HCT116 (cell line): ENCODE measurements at regions not wholly inside any gene's neighbourhood (a gene's known extent, or its start where the extent isn't known, plus 50 kb on each side); places are given as distances from the start of the nearest gene placed in this dataset.

Experiments
- ATAC-seq: fragments of 200-7000 bp; cut with Tn5 transposase; 2 replicates; pipeline ENCODE4 v1.9.1; 2020; ENCODE audit warnings: mild to moderate bottlenecking, moderate library complexity
- BruUV-seq: library from RNA; stranded (reverse); fragments of 400-500 nt; replicated peaks from 2 replicates; lab custom pipeline; 2021; lab: Mats Ljungman, UMichigan
- CTCF ChIA-PET: fragments of 300-600 bp; sonication (Branson Sonifier 250); formaldehyde crosslinking; loops from one replicate; lab custom pipeline; 2021; ENCODE audit warnings: antibody characterized with exemption; lab: Charles Lee
- POLR2A ChIA-PET: fragments of 300-600, 350-600 bp; sonication (Branson Sonifier 250); formaldehyde crosslinking; loops from one replicate; lab custom pipeline; 2021; ENCODE audit warnings: antibody characterized with exemption; lab: Charles Lee
- RAD21 ChIA-PET, 2 experiments: fragments of 300-600 bp; sonication (Branson Sonifier 250); formaldehyde crosslinking; loops; one replicate each; lab custom pipeline; 2023; ENCODE audit warnings: low total read pairs in 2 of 2; ENCODE audit not compliant: uncharacterized antibody in 2 of 2, unreplicated experiment in 2 of 2, low non-redundant PET in 1 of 2; lab: Charles Lee
- DNase-seq: peaks from one replicate; pipeline ENCODE4 v3.0.0-alpha.2; 2010; ENCODE audit warnings: low read depth, low spot score
- H2AFZ ChIP-seq: fragments of 200-600 bp; shearing (Covaris generic), sonication (generic); 2 replicates; pipeline ENCODE4 v1.6.1; 2017; ENCODE audit warnings: low read depth, mixed run types, mixed read lengths, antibody characterized with exemption, low read length; ENCODE audit not compliant: poor library complexity, severe bottlenecking
- H3K27ac ChIP-seq: 2 replicates; pipeline ENCODE4 v1.5.1; 2012; ENCODE audit warnings: low read depth, low read length
- H3K27me3 ChIP-seq: fragments of 200-600 bp; sonication (generic); 2 replicates; pipeline ENCODE4 v1.6.1; 2016; ENCODE audit warnings: mixed run types, low read length, mixed read lengths; ENCODE audit not compliant: insufficient read depth
- H3K36me3 ChIP-seq, 2 experiments: fragments of 200-500 bp in 1 of 2; fragments of 200-600 bp in 1 of 2; sonication (Bioruptor generic) in 1 of 2; sonication (generic) in 1 of 2; 2 replicates each; pipeline versions ENCODE4 v1.5.1 to v1.6.1; 2014 to 2016; ENCODE audit warnings: low read length in 2 of 2, inconsistent platforms in 1 of 2, mixed read lengths in 1 of 2, mixed run types in 1 of 2; ENCODE audit not compliant: insufficient read depth in 2 of 2, control insufficient read depth in 1 of 2
- H3K4me1 ChIP-seq, 2 experiments: fragments of 200-600 bp in 1 of 2; sonication (generic) in 1 of 2; 2 replicates each; pipeline versions ENCODE4 v1.5.1 to v1.6.1; 2012 to 2017; ENCODE audit warnings: low read length in 2 of 2, inconsistent platforms in 1 of 2, mild to moderate bottlenecking in 1 of 2, mixed read lengths in 1 of 2, mixed run types in 1 of 2, moderate library complexity in 1 of 2; ENCODE audit not compliant: insufficient read depth in 2 of 2, control insufficient read depth in 1 of 2
- H3K4me2 ChIP-seq: fragments of 200-600 bp; sonication (generic); 2 replicates; pipeline ENCODE4 v1.6.1; 2017; ENCODE audit warnings: mixed run types, low read length, mixed read lengths
- H3K4me3 ChIP-seq, 2 experiments: fragments of 200-600 bp in 1 of 2; sonication (generic) in 1 of 2; replicated peaks in 1 of 2; 2 replicates each; pipeline ENCODE4 v1.5.1; 2011 to 2016; ENCODE audit warnings: low read length in 2 of 2, control low read depth in 1 of 2, low read depth in 1 of 2, mild to moderate bottlenecking in 1 of 2, mixed read lengths in 1 of 2, mixed run types in 1 of 2
- H3K79me2 ChIP-seq: fragments of 200-600 bp; sonication (generic); 2 replicates; pipeline ENCODE4 v1.6.1; 2017; ENCODE audit warnings: mild to moderate bottlenecking, mixed run types, low read length, moderate library complexity, mixed read lengths; ENCODE audit not compliant: insufficient read depth
- H3K9ac ChIP-seq: fragments of 200-600 bp; sonication (generic); 2 replicates; pipeline ENCODE4 v1.6.1; 2016; ENCODE audit warnings: low read length, mixed read lengths
- H3K9me2 ChIP-seq: fragments of 200-600 bp; sonication (generic), shearing (Covaris generic); 2 replicates; pipeline ENCODE4 v1.6.1; 2017; ENCODE audit warnings: mixed run types, mild to moderate bottlenecking, moderate library complexity; ENCODE audit not compliant: insufficient read depth
- H3K9me3 ChIP-seq, 2 experiments: fragments of 200-500 bp in 1 of 2; fragments of 200-600 bp in 1 of 2; sonication (Bioruptor generic) in 1 of 2; sonication (generic) in 1 of 2; 2 replicates each; pipeline ENCODE4 v1.6.1; 2014 to 2017; ENCODE audit warnings: low read length in 2 of 2, mixed read lengths in 2 of 2, inconsistent platforms in 1 of 2, low read depth in 1 of 2, mild to moderate bottlenecking in 1 of 2, mixed run types in 1 of 2, moderate library complexity in 1 of 2; ENCODE audit not compliant: control insufficient read depth in 1 of 2, insufficient read depth in 1 of 2
- H4K20me1 ChIP-seq: fragments of 200-600 bp; sonication (generic), shearing (Covaris generic); 2 replicates; pipeline ENCODE4 v1.6.1; 2017; ENCODE audit warnings: mixed run types, mild to moderate bottlenecking, moderate library complexity; ENCODE audit not compliant: insufficient read depth
- SIN3A ChIP-seq: IDR thresholded peaks from 2 replicates; pipeline ENCODE4 v1.6.1; 2012; ENCODE audit warnings: low read depth
- YY1 ChIP-seq: IDR thresholded peaks from 2 replicates; pipeline ENCODE4 v1.6.1; 2011; ENCODE audit warnings: low read length, low read depth, moderate library complexity, mild to moderate bottlenecking; ENCODE audit not compliant: insufficient replicate concordance; ENCODE audit errors: extremely low read depth
- ZNF274 ChIP-seq: fragments of 200-500 bp; sonication (Bioruptor generic); IDR thresholded peaks from 2 replicates; pipeline ENCODE4 v1.6.1; 2014; ENCODE audit warnings: mild to moderate bottlenecking, low read depth, low read length, inconsistent platforms
- intact Hi-C: fragments of 100-400 bp; cut with micrococcal nuclease; formaldehyde crosslinking; loops from 2 replicates; pipeline ENCODE4 v1.10.0; 2022
- TF ChIP-seq, protein P1 (sequence below): IDR thresholded peaks from 2 replicates; pipeline ENCODE4 v1.6.1; 2011; ENCODE audit warnings: mild to moderate bottlenecking, low read length, moderate library complexity; ENCODE audit not compliant: insufficient replicate concordance; ENCODE audit errors: extremely low read depth
- TF ChIP-seq, protein P2 (sequence below): IDR thresholded peaks from 2 replicates; pipeline ENCODE4 v1.6.1; 2012

DNA sequence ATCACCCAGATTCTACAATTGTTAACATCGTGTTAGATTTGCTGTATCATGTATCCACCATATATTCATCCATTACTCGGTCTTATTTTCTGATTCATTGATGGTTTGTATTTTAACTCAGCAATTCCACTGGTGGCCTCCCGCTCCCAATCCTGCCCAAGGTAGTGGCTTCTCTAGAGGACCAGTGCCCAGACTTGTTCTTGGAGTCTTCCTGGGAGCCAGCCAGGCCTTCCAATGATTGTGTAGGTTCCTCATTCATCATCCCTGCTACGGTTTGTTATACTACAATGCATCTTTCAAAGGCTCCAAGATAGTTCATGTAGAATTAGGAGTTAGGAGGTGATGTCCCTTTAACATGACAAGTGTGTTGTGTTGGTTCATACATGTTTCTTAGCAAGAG, 451.1 kb downstream of the SETD4 start:
- Histone ChIP-seq H3K4me3 (no peak overlapping the region), H3K9me2 (no peaks in the 10 kb centered on the region), H3K9ac (no peak overlapping the region), H3K36me3 (no peaks in the 10 kb centered on the region), H2AFZ (no peak overlapping the region), H3K4me1 (peaks cover 0 to 2% of the 10 kb centered on the region in 2 experiments; a peak in 1 of 4 replicates), H3K4me2 (no peak overlapping the region), H3K27me3 (no peaks in the 10 kb centered on the region), H3K9me3 (no peaks in the 10 kb centered on the region), H3K79me2 (no peaks in the 10 kb centered on the region), H3K27ac (no peak overlapping the region), H4K20me1 (no peaks in the 10 kb centered on the region)
- ChIA-PET POLR2A (no interaction called here), CTCF (no interaction called here), RAD21 (no interaction called here)
- BruUV-seq: no TSS peak
- no peak for TF ChIP-seq YY1
- DNase-seq: no peak
- intact Hi-C loops: no loop called here
- ATAC-seq: no peak

DNA sequence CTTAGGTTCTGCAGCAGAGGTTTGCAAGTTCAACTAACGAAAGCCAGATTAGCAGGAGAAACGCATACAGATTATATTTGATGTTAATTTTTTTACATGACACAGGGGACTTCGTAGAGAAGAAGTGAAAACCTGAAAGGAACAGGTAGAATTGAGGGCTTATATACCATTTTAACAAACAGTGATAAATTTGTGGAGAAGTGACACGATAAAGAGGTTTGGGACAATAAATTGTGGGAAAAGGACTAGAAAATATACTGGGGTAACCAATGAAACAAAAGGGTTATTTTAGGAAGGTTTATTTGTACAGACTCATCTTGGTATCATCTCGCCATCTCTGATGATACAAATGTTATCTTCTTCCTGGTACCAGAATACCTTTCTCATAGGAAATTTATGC, 452.9 kb downstream of the SETD4 start:
- Histone ChIP-seq H3K9me3 (no peaks in the 10 kb centered on the region), H3K4me3 (no peak overlapping the region), H2AFZ (no peak overlapping the region), H4K20me1 (no peaks in the 10 kb centered on the region), H3K4me1 (peaks cover 0 to 2% of the 10 kb centered on the region in 2 experiments; a peak in 1 of 4 replicates), H3K4me2 (no peak overlapping the region), H3K9me2 (no peaks in the 10 kb centered on the region), H3K27me3 (no peaks in the 10 kb centered on the region), H3K36me3 (no peaks in the 10 kb centered on the region), H3K79me2 (no peaks in the 10 kb centered on the region), H3K27ac (no peak overlapping the region), H3K9ac (no peak overlapping the region)
- BruUV-seq: no TSS peak
- ChIA-PET CTCF (no interaction called here), RAD21 (no interaction called here), POLR2A (no interaction called here)
- intact Hi-C loops: no loop called here
- TF ChIP-seq, protein P1, sequence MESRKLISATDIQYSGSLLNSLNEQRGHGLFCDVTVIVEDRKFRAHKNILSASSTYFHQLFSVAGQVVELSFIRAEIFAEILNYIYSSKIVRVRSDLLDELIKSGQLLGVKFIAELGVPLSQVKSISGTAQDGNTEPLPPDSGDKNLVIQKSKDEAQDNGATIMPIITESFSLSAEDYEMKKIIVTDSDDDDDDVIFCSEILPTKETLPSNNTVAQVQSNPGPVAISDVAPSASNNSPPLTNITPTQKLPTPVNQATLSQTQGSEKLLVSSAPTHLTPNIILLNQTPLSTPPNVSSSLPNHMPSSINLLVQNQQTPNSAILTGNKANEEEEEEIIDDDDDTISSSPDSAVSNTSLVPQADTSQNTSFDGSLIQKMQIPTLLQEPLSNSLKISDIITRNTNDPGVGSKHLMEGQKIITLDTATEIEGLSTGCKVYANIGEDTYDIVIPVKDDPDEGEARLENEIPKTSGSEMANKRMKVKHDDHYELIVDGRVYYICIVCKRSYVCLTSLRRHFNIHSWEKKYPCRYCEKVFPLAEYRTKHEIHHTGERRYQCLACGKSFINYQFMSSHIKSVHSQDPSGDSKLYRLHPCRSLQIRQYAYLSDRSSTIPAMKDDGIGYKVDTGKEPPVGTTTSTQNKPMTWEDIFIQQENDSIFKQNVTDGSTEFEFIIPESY: no peak
- TF ChIP-seq SIN3A (no peak), ZNF274 (no peak)
- TF ChIP-seq, protein P2, sequence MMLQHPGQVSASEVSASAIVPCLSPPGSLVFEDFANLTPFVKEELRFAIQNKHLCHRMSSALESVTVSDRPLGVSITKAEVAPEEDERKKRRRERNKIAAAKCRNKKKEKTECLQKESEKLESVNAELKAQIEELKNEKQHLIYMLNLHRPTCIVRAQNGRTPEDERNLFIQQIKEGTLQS: no peak
- DNase-seq: no peak
- no peak for ATAC-seq
